HEK293T (cell line): ENCODE measurements at regions not wholly inside any gene's neighbourhood (a gene's known extent, or its start where the extent isn't known, plus 50 kb on each side); places are given as distances from the start of the nearest gene placed in this dataset.
"Not testable (repeated sequence)": the region's sequence is repeated elsewhere in the genome, so short reads cannot be mapped to it uniquely, and the experiment has no call there.

Experiments
- ARNT ChIP-seq: fragments of 450-650 bp; IDR thresholded peaks from 2 replicates; pipeline ENCODE4 v1.6.1; 2017; ENCODE audit warnings: mild to moderate bottlenecking
- BHLHE40 ChIP-seq: fragments of 450-650 bp; IDR thresholded peaks from 2 replicates; pipeline ENCODE4 v1.6.1; 2016; ENCODE audit warnings: mild to moderate bottlenecking, moderate library complexity, borderline replicate concordance
- CTBP1 ChIP-seq: fragments of 450-650 bp; IDR thresholded peaks from 2 replicates; pipeline ENCODE4 v1.6.1; 2016; ENCODE audit warnings: borderline replicate concordance
- ELF4 ChIP-seq: fragments of 450-650 bp; IDR thresholded peaks from 2 replicates; pipeline ENCODE4 v1.6.1; 2017; ENCODE audit warnings: antibody characterized with exemption
- FOXA1 ChIP-seq: fragments of 450-650 bp; IDR thresholded peaks from 2 replicates; pipeline ENCODE4 v1.6.1; 2016; ENCODE audit warnings: mild to moderate bottlenecking
- FOXK2 ChIP-seq: fragments of 450-650 bp; IDR thresholded peaks from 2 replicates; pipeline ENCODE4 v1.6.1; 2016; ENCODE audit warnings: mild to moderate bottlenecking
- FOXM1 ChIP-seq: fragments of 450-650 bp; IDR thresholded peaks from 2 replicates; pipeline ENCODE4 v1.6.1; 2017; ENCODE audit warnings: mild to moderate bottlenecking, borderline replicate concordance
- HDGF ChIP-seq: fragments of 450-650 bp; IDR thresholded peaks from 2 replicates; pipeline ENCODE4 v1.6.1; 2017; ENCODE audit warnings: antibody characterized with exemption, borderline replicate concordance
- LEF1 ChIP-seq: fragments of 450-650 bp; IDR thresholded peaks from 2 replicates; pipeline ENCODE4 v1.6.1; 2017; ENCODE audit warnings: mild to moderate bottlenecking, borderline replicate concordance
- PKNOX1 ChIP-seq: fragments of 450-650 bp; IDR thresholded peaks from 2 replicates; pipeline ENCODE4 v1.6.1; 2016
- SP1 ChIP-seq: fragments of 450-650 bp; IDR thresholded peaks from 2 replicates; pipeline ENCODE4 v1.6.1; 2017
- SUZ12 ChIP-seq: fragments of 450-650 bp; IDR thresholded peaks from 2 replicates; pipeline ENCODE4 v1.6.1; 2016; ENCODE audit warnings: mild to moderate bottlenecking
- TARDBP ChIP-seq: fragments of 450-650 bp; IDR thresholded peaks from 2 replicates; pipeline ENCODE4 v1.6.1; 2016

- not testable (repeated sequence) for TF ChIP-seq BHLHE40, SP1, HDGF, TARDBP, SUZ12, PKNOX1, FOXK2, LEF1, FOXM1, FOXA1, ARNT, ELF4, CTBP1
Measured at GRCh38 chr2:89888693-89889092, 1197.2 kb downstream of the RPIA start.
